ENCODE measurements at regions not wholly inside any gene's neighbourhood (a gene's known extent, or its start where the extent isn't known, plus 50 kb on each side); places are given as distances from the start of the nearest gene placed in this dataset.

DNA sequence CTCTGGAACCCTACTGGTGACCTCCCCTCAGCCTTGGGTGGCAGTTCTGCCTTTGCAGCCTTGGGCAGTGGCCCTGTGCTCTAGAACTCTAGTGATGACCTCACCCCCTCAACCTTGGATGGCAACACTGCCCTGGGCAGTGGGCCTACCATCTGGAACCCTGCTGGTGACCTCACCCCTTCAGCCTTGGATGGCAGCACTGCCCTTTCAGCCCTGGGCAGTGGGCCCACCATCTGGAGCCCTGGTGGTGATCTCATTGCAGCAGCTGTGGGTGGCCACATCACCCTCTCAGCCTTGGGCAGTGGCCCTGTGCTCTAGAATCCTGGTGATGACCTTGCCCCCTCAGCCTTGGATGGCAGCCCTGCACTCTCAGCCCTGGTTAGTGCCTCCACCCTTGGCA lies 129.3 kb downstream of the RBMX2 start:
- TF ChIP-seq, protein P1, sequence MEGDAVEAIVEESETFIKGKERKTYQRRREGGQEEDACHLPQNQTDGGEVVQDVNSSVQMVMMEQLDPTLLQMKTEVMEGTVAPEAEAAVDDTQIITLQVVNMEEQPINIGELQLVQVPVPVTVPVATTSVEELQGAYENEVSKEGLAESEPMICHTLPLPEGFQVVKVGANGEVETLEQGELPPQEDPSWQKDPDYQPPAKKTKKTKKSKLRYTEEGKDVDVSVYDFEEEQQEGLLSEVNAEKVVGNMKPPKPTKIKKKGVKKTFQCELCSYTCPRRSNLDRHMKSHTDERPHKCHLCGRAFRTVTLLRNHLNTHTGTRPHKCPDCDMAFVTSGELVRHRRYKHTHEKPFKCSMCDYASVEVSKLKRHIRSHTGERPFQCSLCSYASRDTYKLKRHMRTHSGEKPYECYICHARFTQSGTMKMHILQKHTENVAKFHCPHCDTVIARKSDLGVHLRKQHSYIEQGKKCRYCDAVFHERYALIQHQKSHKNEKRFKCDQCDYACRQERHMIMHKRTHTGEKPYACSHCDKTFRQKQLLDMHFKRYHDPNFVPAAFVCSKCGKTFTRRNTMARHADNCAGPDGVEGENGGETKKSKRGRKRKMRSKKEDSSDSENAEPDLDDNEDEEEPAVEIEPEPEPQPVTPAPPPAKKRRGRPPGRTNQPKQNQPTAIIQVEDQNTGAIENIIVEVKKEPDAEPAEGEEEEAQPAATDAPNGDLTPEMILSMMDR (IDR thresholded peaks at IDR 0.05) = no peak
- TF ChIP-seq POLR2A (IDR thresholded peaks at IDR 0.05) = no peak
